ENCODE measurements at regions not wholly inside any gene's neighbourhood (a gene's known extent, or its start where the extent isn't known, plus 50 kb on each side); places are given as distances from the start of the nearest gene placed in this dataset.

GRCh38 chr15:20645956-20646355, 104.4 kb upstream of the GOLGA6L6 start:
- no peak for TF ChIP-seq CTCF (conservative IDR thresholded peaks at IDR 0.05 in 1 of 2, IDR thresholded peaks at IDR 0.05 in 1 of 2; ENCODE audit: extremely low read depth in 1 of 2, insufficient read depth in 1 of 2, low read depth in 1 of 2, low read length in 2 of 2)
- TF ChIP-seq EZH2 (IDR thresholded peaks at IDR 0.05; ENCODE audit: borderline replicate concordance, low read length) = no peak

Data from mammary epithelial cell (primary cell).